Ovary (tissue), 7 donors: ENCODE measurements at regions not wholly inside any gene's neighbourhood (a gene's known extent, or its start where the extent isn't known, plus 50 kb on each side); places are given as distances from the start of the nearest gene placed in this dataset.

Experiments
- DNase-seq, 5 donors: peaks; one replicate each; pipeline ENCODE4 v3.0.0-alpha.2; 2019 to 2020
- H3K27ac ChIP-seq, 2 donors: fragments of 200-600 bp; one replicate each; pipeline versions ENCODE4 v1.5.1 to v1.8.0; 2019 to 2022
- H3K27me3 ChIP-seq: fragments of 200-600 bp; one replicate; pipeline ENCODE4 v1.8.0; 2022
- H3K36me3 ChIP-seq: fragments of 200-600 bp; sonication (generic); one replicate; pipeline ENCODE4 v1.5.1; 2019
- H3K4me1 ChIP-seq: one replicate; pipeline ENCODE4 v1.8.1; 2013; ENCODE audit warnings: mild to moderate bottlenecking, moderate library complexity; ENCODE audit not compliant: insufficient read depth
- H3K4me3 ChIP-seq: fragments of 200-600 bp; sonication (generic); one replicate; pipeline ENCODE4 v1.5.1; 2017
- H3K9me3 ChIP-seq, 2 donors: fragments of 200-600 bp in 1 of 2; sonication (generic) in 1 of 2; one replicate each; pipeline versions ENCODE4 v1.5.1 to v1.8.1; 2013 to 2019; ENCODE audit warnings: mild to moderate bottlenecking in 1 of 2, moderate library complexity in 1 of 2
- EP300 ChIP-seq: sonication (generic); formaldehyde crosslinking; IDR thresholded peaks from one replicate; pipeline ENCODE4 v1.6.1; 2017; ENCODE audit warnings: antibody characterized with exemption
- POLR2A ChIP-seq: fragments of 450-650 bp; IDR thresholded peaks from one replicate; pipeline ENCODE4 v1.6.1; 2017; ENCODE audit warnings: antibody characterized with exemption, mild to moderate bottlenecking, moderate library complexity
- WGBS, 3 donors: extraction: QIAGEN DNeasy Blood & Tissue Kit in 1 of 3; methylation state at CpG; one replicate each; pipeline versions ENCODE4 v1.1.5 to v1.1.7; 2013 to 2017; 5-methylcytosine and 5-hydroxymethylcytosine counted together
- intact Hi-C, 4 donors: fragments of 100-400 bp; cut with DNase I; formaldehyde crosslinking; loops; one replicate each; pipeline versions ENCODE4 v1.11.0 to v1.15.1; 2022 to 2023
- TF ChIP-seq, protein P1 (sequence below), 3 donors: fragments of 450-650 bp in 2 of 3; fragments of 200-600 bp in 1 of 3; IDR thresholded peaks; one replicate each; pipeline versions ENCODE4 v1.5.1 to v1.8.0; 2016 to 2022; ENCODE audit warnings: antibody characterized with exemption in 3 of 3, mild to moderate bottlenecking in 1 of 3
- donor health status: DM: no; HTN: no; CAD: no; lungs with moderate emphysema.
- donor health status: DM: no; HTN: no; CAD: no.
- donor health status: Bipolar disorder and iron deficiency.
- donor health status: DM: no; HTN: no; CAD: no.
- donor health status: DM: yes; HTN: yes; CAD: no.

GRCh38 chr12:19002216-19002615 is 127.3 kb upstream of the PLEKHA5 start:
- Histone ChIP-seq H3K4me1 (peaks cover 2% of the 10 kb centered on the region), H3K36me3 (no peaks in the 10 kb centered on the region), H3K27me3 (no peaks in the 10 kb centered on the region), H3K4me3 (no peak overlapping the region), H3K27ac (no peak overlapping the region), H3K9me3 (no peaks in the 10 kb centered on the region)
- intact Hi-C loops = no loop called here
- WGBS, 3 donors = 59 to 75% (median 62%) methylated on average over 3 of the region's 3 CpGs
- TF ChIP-seq, protein P1, sequence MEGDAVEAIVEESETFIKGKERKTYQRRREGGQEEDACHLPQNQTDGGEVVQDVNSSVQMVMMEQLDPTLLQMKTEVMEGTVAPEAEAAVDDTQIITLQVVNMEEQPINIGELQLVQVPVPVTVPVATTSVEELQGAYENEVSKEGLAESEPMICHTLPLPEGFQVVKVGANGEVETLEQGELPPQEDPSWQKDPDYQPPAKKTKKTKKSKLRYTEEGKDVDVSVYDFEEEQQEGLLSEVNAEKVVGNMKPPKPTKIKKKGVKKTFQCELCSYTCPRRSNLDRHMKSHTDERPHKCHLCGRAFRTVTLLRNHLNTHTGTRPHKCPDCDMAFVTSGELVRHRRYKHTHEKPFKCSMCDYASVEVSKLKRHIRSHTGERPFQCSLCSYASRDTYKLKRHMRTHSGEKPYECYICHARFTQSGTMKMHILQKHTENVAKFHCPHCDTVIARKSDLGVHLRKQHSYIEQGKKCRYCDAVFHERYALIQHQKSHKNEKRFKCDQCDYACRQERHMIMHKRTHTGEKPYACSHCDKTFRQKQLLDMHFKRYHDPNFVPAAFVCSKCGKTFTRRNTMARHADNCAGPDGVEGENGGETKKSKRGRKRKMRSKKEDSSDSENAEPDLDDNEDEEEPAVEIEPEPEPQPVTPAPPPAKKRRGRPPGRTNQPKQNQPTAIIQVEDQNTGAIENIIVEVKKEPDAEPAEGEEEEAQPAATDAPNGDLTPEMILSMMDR (IDR thresholded peaks at IDR 0.05) = no peak
- TF ChIP-seq EP300 (no peak), POLR2A (no peak)
- DNase-seq = no peak

GRCh38 chr12:19003141-19003540 is 126.4 kb upstream of the PLEKHA5 start:
- Histone ChIP-seq H3K27me3 (no peaks in the 10 kb centered on the region), H3K4me3 (no peak overlapping the region), H3K4me1 (peaks cover 2% of the 10 kb centered on the region), H3K9me3 (no peaks in the 10 kb centered on the region), H3K36me3 (no peaks in the 10 kb centered on the region), H3K27ac (no peak overlapping the region)
- no peak for TF ChIP-seq POLR2A
- TF ChIP-seq, protein P1 (IDR thresholded peaks at IDR 0.05) = no peak
- TF ChIP-seq EP300 = no peak
- WGBS, 3 donors = 42 to 56% (median 51%) methylated on average over 2 of the region's 2 CpGs
- no peak for DNase-seq
- intact Hi-C loops = no loop called here

GRCh38 chr12:19003987-19004619 is 125.4 kb upstream of the PLEKHA5 start:
- H3K36me3 ChIP-seq = no peaks in the 10 kb centered on the region
- no peak overlapping the region for H3K27ac ChIP-seq
- intact Hi-C loops = no loop called here
- DNase-seq = no peak
- WGBS, 3 donors = 81 to 86% (median 82%) methylated on average over 4 of the region's 4 CpGs
- no peaks in the 10 kb centered on the region for H3K27me3 ChIP-seq
- H3K9me3 ChIP-seq = no peaks in the 10 kb centered on the region
- TF ChIP-seq POLR2A = no peak
- TF ChIP-seq EP300 = no peak
- TF ChIP-seq, protein P1 (IDR thresholded peaks at IDR 0.05) = no peak
- peaks cover 2% of the 10 kb centered on the region for H3K4me1 ChIP-seq
- H3K4me3 ChIP-seq = no peak overlapping the region

- Histone ChIP-seq H3K4me3 (no peak overlapping the region), H3K9me3 (no peaks in the 10 kb centered on the region), H3K27me3 (no peaks in the 10 kb centered on the region), H3K4me1 (peaks cover 2% of the 10 kb centered on the region), H3K36me3 (no peaks in the 10 kb centered on the region), H3K27ac (no peak overlapping the region)
- 87 to 91% (median 90%) methylated on average over 4 of the region's 4 CpGs for WGBS, 3 donors
- no peak for DNase-seq
- intact Hi-C loops = no loop called here
- TF ChIP-seq EP300 (no peak), POLR2A (no peak)
- TF ChIP-seq, protein P1 (IDR thresholded peaks at IDR 0.05) = no peak
Measured at GRCh38 chr12:19005257-19005801, 124.2 kb upstream of the PLEKHA5 start.
